ENCODE measurements at regions not wholly inside any gene's neighbourhood (a gene's known extent, or its start where the extent isn't known, plus 50 kb on each side); places are given as distances from the start of the nearest gene placed in this dataset.

DNA sequence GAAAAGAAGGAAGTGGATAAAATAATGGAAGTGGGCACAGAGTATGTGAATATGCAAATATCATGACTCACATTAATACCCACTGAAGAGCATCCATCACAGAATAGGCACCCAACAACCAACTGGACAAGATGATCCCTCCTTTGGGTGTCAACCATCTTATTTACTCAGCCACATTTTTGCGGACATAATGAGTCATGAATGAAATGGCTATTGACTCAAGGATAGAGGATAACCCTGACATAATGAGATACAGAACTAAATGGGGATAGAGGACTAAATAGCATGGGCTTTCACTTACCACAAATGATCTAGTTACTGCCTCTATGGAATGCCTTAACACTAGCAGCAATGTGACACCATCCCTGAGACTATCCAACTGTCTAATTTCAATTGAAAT, 224.7 kb downstream of the ANTXR2 start:
- TF ChIP-seq, protein P1, sequence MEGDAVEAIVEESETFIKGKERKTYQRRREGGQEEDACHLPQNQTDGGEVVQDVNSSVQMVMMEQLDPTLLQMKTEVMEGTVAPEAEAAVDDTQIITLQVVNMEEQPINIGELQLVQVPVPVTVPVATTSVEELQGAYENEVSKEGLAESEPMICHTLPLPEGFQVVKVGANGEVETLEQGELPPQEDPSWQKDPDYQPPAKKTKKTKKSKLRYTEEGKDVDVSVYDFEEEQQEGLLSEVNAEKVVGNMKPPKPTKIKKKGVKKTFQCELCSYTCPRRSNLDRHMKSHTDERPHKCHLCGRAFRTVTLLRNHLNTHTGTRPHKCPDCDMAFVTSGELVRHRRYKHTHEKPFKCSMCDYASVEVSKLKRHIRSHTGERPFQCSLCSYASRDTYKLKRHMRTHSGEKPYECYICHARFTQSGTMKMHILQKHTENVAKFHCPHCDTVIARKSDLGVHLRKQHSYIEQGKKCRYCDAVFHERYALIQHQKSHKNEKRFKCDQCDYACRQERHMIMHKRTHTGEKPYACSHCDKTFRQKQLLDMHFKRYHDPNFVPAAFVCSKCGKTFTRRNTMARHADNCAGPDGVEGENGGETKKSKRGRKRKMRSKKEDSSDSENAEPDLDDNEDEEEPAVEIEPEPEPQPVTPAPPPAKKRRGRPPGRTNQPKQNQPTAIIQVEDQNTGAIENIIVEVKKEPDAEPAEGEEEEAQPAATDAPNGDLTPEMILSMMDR (IDR thresholded peaks at IDR 0.05) = no peak
- no peak for TF ChIP-seq POLR2A (IDR thresholded peaks at IDR 0.05)

Measured in ovary (tissue), 3 donors.